Mesothelial cell of epicardium (in vitro differentiated cells): ENCODE measurements at regions not wholly inside any gene's neighbourhood (a gene's known extent, or its start where the extent isn't known, plus 50 kb on each side); places are given as distances from the start of the nearest gene placed in this dataset.

ENCODE experiments used
- DNase-seq, 2 experiments: peaks; one replicate each; pipeline ENCODE4 v3.0.0; 2021; ENCODE audit warnings: low spot score in 2 of 2; ENCODE audit not compliant: unreplicated experiment in 2 of 2
- H3K27ac Mint-ChIP-seq: 2 replicates; pipeline ENCODE4 v1.8.0; 2021; ENCODE audit warnings: mixed read lengths
- H3K27me3 Mint-ChIP-seq: 2 replicates; pipeline ENCODE4 v1.8.0; 2021; ENCODE audit warnings: low read depth, mixed read lengths
- H3K36me3 Mint-ChIP-seq: 2 replicates; pipeline ENCODE4 v1.8.0; 2021; ENCODE audit warnings: mixed read lengths
- H3K4me1 Mint-ChIP-seq: 2 replicates; pipeline ENCODE4 v1.8.0; 2021; ENCODE audit warnings: mixed read lengths
- H3K4me3 Mint-ChIP-seq: 2 replicates; pipeline ENCODE4 v1.8.0; 2021; ENCODE audit warnings: mild to moderate bottlenecking, moderate library complexity, mixed read lengths
- H3K9me3 Mint-ChIP-seq: 2 replicates; pipeline ENCODE4 v1.8.0; 2021; ENCODE audit warnings: mixed read lengths
- TF ChIP-seq, protein P1 (sequence below): fragments of 200-600 bp; sonication (generic); IDR thresholded peaks from one replicate; pipeline ENCODE4 v1.5.0; 2021; ENCODE audit warnings: antibody characterized with exemption; ENCODE audit not compliant: unreplicated experiment

DNA sequence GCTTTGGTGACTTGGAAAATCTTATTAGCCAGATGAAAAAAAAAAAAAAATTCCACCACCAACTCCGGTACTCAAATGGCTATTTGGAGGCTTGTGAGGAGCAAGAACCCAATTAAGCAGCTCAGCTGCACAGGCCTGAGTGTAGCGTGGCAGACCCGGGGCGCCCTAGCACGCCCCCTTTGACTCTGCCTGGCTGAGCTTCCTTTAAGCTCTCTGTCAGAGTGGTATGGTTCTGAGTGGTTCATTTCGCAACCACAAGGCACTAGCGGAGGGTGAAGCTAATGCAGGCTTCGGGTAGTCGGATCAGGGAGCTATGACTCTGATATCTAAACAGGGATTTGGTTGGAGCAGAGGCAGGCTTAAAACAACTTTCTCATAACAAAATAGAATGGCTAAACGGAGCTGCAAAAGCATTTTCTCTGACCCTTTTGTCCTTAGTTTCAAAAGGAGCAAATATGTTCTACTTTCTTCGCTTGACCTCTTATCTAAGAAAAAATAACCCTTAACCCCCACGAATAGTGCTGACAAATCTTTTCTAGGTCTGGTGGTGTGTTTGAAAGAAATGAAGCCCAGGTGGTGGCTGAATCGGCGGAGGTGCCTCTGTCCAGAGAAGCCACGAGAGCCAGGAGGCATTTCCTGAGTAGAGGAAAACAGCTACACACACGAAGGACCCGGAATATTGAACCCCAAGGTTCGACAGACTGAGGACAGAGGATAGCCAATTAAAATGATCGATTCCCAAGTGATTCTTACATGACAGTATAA is 285.4 kb upstream of the GLI3 start:
- no peaks in the 10 kb centered on the region for H3K4me1 Mint-ChIP-seq

DNA sequence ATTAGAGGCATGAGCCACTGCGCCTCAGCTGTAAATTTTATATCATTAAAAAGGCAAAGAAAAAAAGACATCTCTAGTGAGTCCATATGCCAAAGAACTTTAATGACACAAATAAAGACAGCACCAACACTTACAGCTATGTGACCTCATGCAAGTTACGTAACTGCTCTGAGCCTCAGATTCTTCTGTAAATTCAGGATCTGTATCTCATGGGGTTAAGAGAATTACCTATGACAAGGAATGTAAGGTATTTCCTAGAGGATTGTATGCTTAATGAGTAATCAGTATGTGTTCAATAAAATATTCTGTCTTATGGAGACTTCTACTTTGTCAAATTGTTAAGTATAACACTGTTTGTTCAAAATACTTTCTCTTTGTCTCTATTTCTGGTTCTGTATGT is 274.0 kb upstream of the GLI3 start:
- Mint-ChIP-seq H3K27me3 (no peaks in the 10 kb centered on the region), H3K9me3 (peaks cover 8% of the 10 kb centered on the region), H3K27ac (no peak overlapping the region), H3K4me3 (no peak overlapping the region), H3K4me1 (no peaks in the 10 kb centered on the region), H3K36me3 (peaks cover 2% of the 10 kb centered on the region)
- no peak for DNase-seq
- TF ChIP-seq, protein P1, sequence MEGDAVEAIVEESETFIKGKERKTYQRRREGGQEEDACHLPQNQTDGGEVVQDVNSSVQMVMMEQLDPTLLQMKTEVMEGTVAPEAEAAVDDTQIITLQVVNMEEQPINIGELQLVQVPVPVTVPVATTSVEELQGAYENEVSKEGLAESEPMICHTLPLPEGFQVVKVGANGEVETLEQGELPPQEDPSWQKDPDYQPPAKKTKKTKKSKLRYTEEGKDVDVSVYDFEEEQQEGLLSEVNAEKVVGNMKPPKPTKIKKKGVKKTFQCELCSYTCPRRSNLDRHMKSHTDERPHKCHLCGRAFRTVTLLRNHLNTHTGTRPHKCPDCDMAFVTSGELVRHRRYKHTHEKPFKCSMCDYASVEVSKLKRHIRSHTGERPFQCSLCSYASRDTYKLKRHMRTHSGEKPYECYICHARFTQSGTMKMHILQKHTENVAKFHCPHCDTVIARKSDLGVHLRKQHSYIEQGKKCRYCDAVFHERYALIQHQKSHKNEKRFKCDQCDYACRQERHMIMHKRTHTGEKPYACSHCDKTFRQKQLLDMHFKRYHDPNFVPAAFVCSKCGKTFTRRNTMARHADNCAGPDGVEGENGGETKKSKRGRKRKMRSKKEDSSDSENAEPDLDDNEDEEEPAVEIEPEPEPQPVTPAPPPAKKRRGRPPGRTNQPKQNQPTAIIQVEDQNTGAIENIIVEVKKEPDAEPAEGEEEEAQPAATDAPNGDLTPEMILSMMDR, result no peak

More for the DNA sequence above, 285.4 kb upstream of the GLI3 start:
- TF ChIP-seq, protein P1, result no peak
- peaks cover 2% of the 10 kb centered on the region for H3K36me3 Mint-ChIP-seq
- peaks cover 23% of the 10 kb centered on the region for H3K9me3 Mint-ChIP-seq
- DNase-seq, result no peak
- H3K27me3 Mint-ChIP-seq, result no peaks in the 10 kb centered on the region
- no peak overlapping the region for H3K4me3 Mint-ChIP-seq
- H3K27ac Mint-ChIP-seq, result peak overlapping the region; percentile 32

DNA sequence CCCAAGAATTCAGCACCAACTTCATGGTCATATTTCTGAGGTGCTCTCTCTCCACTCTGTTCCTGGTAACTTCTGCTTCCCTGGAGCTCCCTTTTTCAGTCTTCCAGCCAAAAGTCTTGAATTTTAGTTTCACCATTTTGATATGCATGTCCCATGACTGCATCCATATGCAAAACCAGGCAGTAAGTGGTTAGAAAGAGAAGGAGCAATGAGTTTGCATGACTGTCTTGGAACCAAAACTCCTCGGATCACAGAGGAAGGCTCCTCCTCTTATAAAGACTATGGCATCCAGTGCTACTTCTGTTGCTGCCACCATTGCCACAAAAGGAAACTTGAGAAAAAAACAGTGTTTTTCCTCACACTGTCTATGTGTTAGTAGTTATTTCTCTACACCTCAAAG is 269.1 kb upstream of the GLI3 start:
- H3K4me1 Mint-ChIP-seq, result no peaks in the 10 kb centered on the region
- H3K27me3 Mint-ChIP-seq, result no peaks in the 10 kb centered on the region
- H3K36me3 Mint-ChIP-seq, result peaks cover 4% of the 10 kb centered on the region
- no peak overlapping the region for H3K27ac Mint-ChIP-seq
- peaks cover 21% of the 10 kb centered on the region for H3K9me3 Mint-ChIP-seq
- H3K4me3 Mint-ChIP-seq, result no peak overlapping the region
- no peak for DNase-seq
- TF ChIP-seq, protein P1, result no peak

DNA sequence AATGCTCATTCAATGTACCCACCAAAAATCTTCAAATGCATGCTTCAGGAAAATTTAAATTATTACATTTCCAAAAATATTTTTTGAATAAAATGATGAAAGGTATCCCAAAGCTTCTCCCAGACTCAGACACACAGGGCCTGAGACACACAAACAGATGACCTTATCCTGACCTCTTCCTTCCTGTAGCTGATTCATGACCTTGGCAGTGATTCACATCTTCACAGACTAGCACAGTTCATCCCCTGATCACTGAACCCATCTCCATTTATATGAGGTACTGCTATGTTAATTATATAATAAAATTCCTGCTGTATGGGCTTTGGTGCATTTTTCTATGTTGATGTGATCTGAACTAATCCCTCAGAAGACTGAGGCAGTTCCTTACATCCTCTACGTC is 265.0 kb upstream of the GLI3 start:
- Mint-ChIP-seq H3K27ac (no peak overlapping the region), H3K9me3 (peaks cover 21% of the 10 kb centered on the region), H3K27me3 (no peaks in the 10 kb centered on the region), H3K4me1 (no peaks in the 10 kb centered on the region), H3K4me3 (no peak overlapping the region), H3K36me3 (peaks cover 2% of the 10 kb centered on the region)
- no peak for DNase-seq
- TF ChIP-seq, protein P1, result no peak

DNA sequence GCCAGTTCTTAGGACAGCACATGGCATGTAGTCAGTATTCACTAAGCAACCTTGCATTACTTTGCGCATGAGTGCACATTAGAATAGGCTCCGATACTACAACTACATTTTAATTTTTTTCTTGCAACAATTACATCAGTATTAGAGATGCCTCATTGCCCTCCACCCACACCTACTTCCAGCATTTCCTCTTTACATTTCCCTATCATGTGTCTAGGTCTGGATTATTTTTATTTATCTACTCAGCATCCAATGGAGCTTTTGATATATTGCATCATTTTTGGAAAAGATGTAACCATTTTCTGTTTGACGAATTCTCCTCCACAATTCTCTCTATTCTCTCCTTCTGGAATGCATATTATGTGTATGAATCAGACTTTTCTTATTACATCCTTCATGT is 258.2 kb upstream of the GLI3 start:
- DNase-seq, result no peak
- TF ChIP-seq, protein P1, result no peak
- H3K4me3 Mint-ChIP-seq, result no peak overlapping the region
- no peaks in the 10 kb centered on the region for H3K36me3 Mint-ChIP-seq
- H3K27ac Mint-ChIP-seq, result peak overlapping the region; percentile 58
- peaks cover 8% of the 10 kb centered on the region for H3K9me3 Mint-ChIP-seq
- no peaks in the 10 kb centered on the region for H3K27me3 Mint-ChIP-seq
- H3K4me1 Mint-ChIP-seq, result peaks cover 26% of the 10 kb centered on the region
